ENCODE measurements at regions not wholly inside any gene's neighbourhood (a gene's known extent, or its start where the extent isn't known, plus 50 kb on each side); places are given as distances from the start of the nearest gene placed in this dataset.
"Not testable (repeated sequence)": the region's sequence is repeated elsewhere in the genome, so short reads cannot be mapped to it uniquely, and the experiment has no call there.

DNA sequence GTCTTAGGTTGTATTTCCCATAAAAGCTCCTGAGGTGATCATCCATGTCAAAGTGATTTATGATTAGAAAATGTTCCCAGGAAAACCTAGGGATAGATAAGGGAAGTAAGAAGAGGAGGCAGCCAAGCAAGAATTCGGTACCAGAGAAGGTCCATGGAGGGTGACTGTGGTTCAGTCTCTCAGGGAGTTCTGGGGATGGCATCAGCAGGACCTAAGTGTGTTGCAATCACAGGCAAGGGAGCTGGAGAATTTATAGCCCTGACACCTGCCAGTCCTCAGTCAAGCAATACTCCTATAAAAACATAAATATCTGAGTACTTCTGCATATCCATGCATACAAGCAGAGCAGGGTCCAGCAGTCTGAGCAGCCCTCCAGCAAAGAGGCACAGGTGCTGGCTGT, 95.6 kb upstream of the TOPAZ1 start:
- DNase-seq (ENCODE audit: low spot score), result no peak
- TF ChIP-seq, protein P1, sequence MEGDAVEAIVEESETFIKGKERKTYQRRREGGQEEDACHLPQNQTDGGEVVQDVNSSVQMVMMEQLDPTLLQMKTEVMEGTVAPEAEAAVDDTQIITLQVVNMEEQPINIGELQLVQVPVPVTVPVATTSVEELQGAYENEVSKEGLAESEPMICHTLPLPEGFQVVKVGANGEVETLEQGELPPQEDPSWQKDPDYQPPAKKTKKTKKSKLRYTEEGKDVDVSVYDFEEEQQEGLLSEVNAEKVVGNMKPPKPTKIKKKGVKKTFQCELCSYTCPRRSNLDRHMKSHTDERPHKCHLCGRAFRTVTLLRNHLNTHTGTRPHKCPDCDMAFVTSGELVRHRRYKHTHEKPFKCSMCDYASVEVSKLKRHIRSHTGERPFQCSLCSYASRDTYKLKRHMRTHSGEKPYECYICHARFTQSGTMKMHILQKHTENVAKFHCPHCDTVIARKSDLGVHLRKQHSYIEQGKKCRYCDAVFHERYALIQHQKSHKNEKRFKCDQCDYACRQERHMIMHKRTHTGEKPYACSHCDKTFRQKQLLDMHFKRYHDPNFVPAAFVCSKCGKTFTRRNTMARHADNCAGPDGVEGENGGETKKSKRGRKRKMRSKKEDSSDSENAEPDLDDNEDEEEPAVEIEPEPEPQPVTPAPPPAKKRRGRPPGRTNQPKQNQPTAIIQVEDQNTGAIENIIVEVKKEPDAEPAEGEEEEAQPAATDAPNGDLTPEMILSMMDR (conservative IDR thresholded peaks at IDR 0.05; ENCODE audit: low read depth), result no peak
- no peak overlapping the region for H3K27ac ChIP-seq
- ChIA-PET POLR2A (ENCODE audit: low non-redundant PET) (no interaction called here), CTCF (no interaction called here)

DNA sequence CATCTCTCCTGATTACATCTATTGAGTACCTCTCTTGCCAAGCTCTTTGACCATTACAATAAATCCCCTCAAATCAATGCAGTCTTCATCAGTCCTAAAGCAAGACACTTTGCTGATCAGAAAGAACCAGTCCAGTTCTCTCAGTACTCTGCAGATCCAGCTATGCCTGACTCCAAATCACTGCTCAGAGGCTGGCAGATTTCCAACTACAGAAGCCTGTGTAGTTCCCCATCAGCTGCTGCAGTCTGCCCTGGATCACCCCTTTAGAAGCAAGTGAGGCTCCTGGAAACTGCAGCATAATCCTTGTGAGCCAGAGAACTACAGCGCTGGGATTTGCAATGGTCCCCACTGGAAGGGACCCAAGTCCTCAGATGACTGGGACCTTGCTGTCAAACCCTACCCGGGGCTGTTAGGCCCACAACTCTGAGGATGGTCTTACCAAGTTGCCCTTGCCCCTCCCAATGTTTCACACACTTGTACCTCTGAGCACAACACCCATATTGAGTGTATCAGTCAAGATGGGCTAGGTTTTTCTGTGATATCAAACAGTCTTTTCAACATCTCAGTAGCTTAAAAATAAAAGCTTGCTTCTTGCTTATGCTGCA, 81.9 kb upstream of the TOPAZ1 start:
- TF ChIP-seq, protein P1 (conservative IDR thresholded peaks at IDR 0.05; ENCODE audit: low read depth), result no peak
- ChIA-PET CTCF (no interaction called here), POLR2A (ENCODE audit: low non-redundant PET) (no interaction called here)
- no peak for DNase-seq (ENCODE audit: low spot score)
- H3K27ac ChIP-seq, result no peak overlapping the region

DNA sequence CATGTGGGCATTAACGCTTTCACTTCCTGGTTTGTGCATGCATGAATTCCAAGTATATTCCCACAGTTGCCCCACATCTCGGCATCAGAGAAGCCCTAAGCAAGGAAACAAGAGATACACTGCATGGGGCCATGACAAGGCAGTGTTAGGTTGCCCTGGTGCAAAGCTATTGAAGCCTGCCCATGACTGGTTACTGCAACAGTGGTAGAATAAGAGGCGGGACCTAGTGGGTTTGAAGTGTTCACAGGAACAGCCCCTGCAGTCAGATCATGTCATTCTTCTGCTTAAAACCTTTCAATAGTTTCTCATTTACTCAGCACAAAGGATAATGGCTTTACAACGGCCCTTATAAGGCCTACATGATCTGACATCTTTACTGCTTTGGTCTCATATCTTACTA, 80.9 kb upstream of the TOPAZ1 start:
- DNase-seq (ENCODE audit: low spot score), result no peak
- CTCF ChIA-PET, result no interaction called here
- POLR2A ChIA-PET (ENCODE audit: low non-redundant PET), result no interaction called here

GRCh38 chr3:44171891-44172290, 69.8 kb upstream of the TOPAZ1 start:
- no peak for DNase-seq (ENCODE audit: low spot score)
- no peak overlapping the region for H3K27ac ChIP-seq
- ChIA-PET CTCF (no interaction called here), POLR2A (ENCODE audit: low non-redundant PET) (no interaction called here)
- TF ChIP-seq, protein P1 (conservative IDR thresholded peaks at IDR 0.05; ENCODE audit: low read depth), result no peak

More for the DNA sequence above, 80.9 kb upstream of the TOPAZ1 start:
- H3K27ac ChIP-seq, result no peak overlapping the region
- TF ChIP-seq, protein P1 (conservative IDR thresholded peaks at IDR 0.05; ENCODE audit: low read depth), result no peak

- POLR2A ChIA-PET (ENCODE audit: low non-redundant PET); CTCF ChIA-PET; DNase-seq (ENCODE audit: low spot score); H3K27ac ChIP-seq: not testable (repeated sequence)
Observed at GRCh38 chr3:44172701-44173100, 69.0 kb upstream of the TOPAZ1 start.

DNA sequence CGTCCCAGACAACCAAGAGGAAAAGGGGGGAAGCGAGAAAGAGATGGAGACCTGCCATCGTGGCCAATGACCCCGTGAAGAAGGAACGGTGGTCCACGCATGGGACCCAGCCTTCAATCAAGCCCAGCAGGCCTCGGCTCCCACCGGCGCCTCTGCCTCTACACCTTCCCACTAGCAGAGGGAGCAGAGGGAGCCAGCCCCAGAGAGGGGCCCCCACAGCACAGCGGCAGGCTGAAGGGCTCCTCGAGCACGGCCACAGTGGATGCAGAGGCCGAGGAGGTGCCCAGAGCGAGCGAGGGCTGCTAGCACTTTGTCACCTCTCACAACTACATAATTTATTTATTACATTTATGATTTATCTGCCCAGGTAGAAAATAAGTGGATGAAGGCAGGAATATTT, 68.4 kb upstream of the TOPAZ1 start:
- ChIA-PET POLR2A (ENCODE audit: low non-redundant PET) (no interaction called here), CTCF (no interaction called here)
- TF ChIP-seq, protein P1 (conservative IDR thresholded peaks at IDR 0.05; ENCODE audit: low read depth), result no peak
- no peak overlapping the region for H3K27ac ChIP-seq
- DNase-seq (ENCODE audit: low spot score), result no peak

DNA sequence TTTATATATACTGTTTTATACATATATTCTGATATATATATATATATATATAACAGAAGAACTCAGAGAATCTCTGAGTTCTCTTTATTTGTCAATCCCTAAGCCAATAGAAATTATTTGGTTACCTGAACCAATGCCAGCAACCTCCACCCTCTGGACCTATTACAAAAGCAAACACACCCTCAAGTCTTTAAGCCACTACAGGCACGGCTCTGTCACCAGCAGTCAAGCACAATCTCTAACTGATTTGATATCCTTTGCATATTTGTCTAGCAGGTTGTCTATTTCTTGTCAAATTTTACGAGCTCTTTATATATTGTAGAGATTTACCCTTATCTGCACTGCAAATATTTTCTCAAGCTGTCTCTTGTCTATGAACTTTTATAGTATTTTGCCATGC, 66.6 kb upstream of the TOPAZ1 start:
- ChIA-PET POLR2A (ENCODE audit: low non-redundant PET) (no interaction called here), CTCF (no interaction called here)
- TF ChIP-seq, protein P1 (conservative IDR thresholded peaks at IDR 0.05; ENCODE audit: low read depth), result no peak
- no peak overlapping the region for H3K27ac ChIP-seq
- no peak for DNase-seq (ENCODE audit: low spot score)

Measured in RWPE1 (cell line).